Fibroblast of skin of left quadriceps (primary cell): ENCODE measurements at regions not wholly inside any gene's neighbourhood (a gene's known extent, or its start where the extent isn't known, plus 50 kb on each side); places are given as distances from the start of the nearest gene placed in this dataset.
"Not testable (repeated sequence)": the region's sequence is repeated elsewhere in the genome, so short reads cannot be mapped to it uniquely, and the experiment has no call there.

Source experiments
- DNase-seq, 2 experiments: peaks; one replicate each; pipeline ENCODE4 v3.0.0-alpha.2; 2013; ENCODE audit warnings: low read depth in 2 of 2

GRCh38 chr4:186775902-186776301 lies 52.2 kb upstream of the FAT1 start:
- DNase-seq, result no peak

- no peak for DNase-seq
Measured at GRCh38 chr4:186778134-186778533, 54.5 kb upstream of the FAT1 start.

DNA sequence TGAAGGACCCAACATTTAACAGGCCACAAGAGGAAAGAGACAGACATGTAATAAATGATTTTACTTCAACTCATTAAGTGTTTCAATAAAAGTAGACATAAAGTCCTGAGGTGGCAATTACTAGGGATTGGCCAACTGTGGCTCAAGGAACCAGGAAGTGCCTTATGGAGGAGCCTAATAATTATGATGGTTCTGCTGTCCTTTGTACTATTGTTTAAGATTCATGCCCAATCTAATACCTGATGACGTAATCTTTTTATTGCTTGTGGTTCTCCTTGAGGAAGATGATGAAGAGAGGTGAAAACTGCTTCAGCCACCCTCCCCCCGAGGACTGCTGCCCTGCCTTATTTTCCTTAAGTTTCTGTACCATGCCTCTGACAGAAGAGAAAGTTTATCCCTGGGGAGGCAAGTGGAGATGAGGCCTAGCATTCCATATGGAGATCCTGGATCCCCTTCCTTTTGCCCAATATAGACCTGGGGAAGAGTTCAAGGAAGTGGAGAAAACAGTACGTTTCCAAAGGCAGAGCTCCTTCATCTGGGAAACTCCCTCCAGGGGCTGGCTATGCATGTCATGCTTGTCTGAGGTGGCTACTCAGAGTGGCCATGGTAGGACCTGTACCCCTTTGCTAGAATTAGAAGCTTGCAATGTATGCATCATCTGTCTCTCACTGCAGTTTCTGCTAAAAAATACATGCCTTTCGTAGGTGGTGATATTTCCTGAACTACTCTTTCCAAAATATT lies 56.8 kb upstream of the FAT1 start:
- no peak for DNase-seq

DNA sequence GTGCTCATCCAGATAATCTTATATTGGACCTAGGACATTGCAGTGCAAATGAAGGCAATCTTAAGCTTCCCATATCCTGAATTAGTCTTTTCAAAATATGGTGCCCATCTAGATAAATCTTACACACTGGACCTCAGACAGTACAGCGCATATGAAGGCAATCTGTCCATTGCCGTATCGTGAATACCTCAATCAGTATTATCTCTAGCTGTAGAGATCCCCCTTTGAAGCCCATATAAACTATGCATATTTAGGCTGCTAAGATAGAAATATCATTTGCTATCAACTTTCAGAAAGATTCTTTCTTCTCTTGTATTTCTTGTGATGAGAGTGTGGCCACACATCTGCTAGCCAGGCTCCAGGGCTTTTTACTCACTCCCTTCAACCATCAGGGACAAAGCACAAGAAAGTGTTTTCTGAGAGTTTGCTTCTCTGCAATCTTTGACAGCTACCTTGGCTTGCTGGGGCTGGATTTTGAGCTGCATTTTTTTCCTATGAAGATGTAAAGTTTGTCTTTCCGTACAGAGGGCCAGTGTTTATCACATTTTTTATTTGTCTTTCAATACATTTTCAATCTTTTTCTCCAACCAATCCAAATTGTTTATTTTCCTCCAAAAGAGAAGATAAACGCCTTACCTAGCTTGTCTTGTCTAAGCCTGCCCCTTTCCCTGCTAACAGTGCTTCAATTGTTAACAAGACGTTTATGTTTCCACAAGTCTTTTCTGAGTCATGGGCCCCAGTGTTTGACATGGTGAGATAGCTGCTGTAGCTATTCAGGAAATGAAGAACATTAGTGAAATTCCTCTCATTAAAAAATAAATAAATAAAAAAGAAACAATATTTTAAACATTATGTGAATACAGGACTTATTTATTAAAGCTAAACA lies 57.6 kb upstream of the FAT1 start:
- peak; percentile 22 to 27 for DNase-seq

DNA sequence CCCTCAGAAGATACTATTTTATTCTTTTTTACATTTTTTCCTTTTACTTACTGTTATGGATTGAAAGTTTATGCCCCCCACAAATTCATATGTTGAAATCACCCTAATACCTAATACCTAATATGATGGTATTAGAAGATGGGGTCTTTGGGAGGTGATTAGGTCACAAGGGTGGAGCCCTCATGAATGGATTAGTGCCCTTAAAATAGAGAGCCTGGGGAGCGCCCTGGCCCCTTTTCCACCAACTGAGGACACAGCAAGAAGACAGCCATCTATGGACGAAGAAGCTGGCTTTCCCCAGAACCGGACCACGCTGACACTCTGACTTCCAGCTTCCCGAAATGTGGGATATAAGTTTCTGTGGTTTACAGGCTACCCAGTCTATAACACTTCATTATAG lies 58.6 kb upstream of the FAT1 start:
- DNase-seq, result no peak

DNA sequence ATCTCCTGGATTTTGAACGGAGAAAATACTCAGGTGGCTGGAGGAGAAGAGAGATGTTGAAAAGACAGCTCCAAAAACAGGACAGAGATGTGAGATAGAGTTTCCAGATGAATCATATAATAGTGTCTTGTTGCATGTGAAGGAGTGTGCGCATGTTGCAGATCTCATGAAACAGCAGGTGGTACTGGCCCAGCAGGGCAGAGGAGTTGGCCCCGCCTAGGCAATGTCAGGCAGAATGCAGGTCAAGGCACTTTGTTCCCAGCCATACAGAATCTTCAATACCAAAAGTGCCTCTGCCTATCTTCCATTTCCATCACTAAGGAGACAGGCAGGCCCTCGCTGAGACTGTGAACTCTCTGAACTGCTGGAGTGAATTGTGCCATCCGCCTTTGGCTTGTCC lies 63.9 kb upstream of the FAT1 start:
- no peak for DNase-seq

DNA sequence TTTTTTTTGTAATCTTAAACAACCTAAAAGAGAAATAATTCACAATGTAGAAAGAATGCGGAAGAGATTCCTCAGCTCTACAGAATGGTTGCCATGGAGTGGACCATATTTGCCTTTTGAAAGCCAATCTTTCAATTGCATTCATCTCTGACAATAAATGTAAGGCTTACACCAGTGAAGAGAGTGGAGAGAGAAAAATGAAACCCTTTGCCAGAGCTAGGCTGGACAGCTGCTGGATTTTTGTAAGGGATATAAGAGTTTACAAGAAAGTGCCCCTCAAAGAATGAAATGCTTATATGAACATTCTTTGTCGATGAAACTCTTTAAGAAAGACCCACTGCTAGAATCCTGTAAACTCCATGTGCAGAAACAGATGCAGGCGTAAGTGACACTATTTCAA lies 66.0 kb upstream of the FAT1 start:
- DNase-seq, result peak in 1 of 2 experiments; percentile 15

DNA sequence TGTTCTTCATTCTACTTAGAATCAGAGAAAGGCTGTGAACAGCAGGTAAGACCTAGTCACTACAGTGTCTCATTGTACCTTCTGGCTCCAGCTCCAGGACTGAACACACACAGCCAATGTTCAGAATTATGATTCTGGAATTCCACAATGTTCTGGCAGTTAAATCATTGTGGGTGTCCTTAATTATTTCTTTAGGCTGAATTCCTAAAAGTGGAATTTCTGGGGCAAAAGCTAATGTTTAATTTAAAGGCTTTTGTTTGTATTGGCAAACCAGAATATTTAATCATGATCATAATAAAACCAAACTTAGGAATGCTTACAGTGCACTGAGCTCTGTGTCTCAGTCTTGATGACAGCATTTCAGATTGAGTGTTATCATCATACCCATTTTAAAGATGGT lies 67.0 kb upstream of the FAT1 start:
- DNase-seq, result peak; percentile 33 to 38

GRCh38 chr4:186792728-186793366 lies 69.2 kb upstream of the FAT1 start:
- no peak for DNase-seq

DNA sequence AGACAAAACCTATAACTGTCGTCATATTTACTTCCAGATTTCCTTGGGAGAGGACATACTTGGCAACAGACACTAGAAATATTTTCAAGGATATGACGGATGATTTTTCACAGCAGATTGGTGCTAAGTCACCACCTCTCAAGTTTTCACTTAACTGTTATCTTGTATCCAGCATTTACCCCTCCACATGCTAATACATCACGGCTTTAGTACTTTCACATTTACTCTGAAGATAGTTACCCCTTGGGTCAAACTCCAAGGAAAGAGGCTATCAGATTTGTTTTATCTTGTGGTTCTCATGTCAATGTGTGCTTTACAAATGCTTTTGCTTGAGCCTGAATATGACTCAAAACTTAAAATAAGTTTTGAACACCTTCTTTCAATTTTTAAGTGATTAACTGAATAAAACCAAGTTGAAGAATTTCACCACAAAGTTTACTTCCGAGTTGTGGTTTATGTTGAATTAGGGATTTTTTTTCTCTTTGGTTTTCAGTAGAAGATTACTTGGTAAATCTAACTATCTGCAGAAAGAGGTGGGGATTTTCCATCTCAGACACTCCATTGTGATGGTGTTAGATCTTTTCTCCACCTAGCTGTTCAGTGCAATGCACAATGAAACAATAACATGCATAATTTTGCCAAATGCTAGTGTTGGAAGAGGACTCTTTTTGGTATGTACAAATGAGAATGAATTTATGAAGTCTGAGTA lies 75.4 kb upstream of the FAT1 start:
- DNase-seq, result no peak

DNA sequence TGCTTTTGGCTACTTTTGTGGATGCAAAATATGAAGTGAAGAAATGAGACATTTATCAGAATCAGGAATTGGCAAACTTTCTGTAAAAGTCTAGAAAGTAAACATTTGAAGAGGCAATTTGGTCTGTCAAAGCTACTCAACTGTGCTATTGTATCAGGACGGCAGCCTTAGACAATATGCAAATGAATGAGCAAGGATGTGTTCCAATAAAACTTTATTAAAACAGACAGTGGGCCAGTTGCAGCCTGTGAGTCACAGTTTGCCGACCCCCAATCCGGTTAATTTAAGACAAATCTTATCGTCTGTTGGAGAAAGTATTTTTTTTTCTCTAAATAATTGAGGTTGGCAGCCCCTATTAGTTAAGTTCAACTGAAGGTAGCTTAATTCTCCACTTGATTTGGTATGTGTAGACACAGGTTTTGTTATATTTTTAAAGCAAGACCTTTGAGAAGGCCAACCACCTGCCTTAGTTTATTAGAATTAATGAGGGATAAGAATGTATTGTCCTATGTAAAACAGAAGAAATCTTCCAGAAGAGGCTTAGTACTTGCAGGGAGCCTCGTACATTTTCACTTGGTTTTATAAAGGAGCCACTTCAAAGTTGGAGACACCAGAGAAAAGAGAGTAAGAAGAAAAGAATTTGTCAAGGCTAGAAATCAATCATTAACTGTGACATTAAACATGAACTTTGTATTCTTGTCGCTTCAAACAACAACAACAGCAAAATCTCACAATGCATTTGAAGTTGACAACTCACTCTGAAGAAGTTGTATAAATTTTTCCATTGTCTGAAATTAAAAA lies 81.6 kb upstream of the FAT1 start:
- no peak for DNase-seq

- DNase-seq, result not testable (repeated sequence)
Measured at GRCh38 chr4:186805917-186806316, 82.3 kb upstream of the FAT1 start.

DNA sequence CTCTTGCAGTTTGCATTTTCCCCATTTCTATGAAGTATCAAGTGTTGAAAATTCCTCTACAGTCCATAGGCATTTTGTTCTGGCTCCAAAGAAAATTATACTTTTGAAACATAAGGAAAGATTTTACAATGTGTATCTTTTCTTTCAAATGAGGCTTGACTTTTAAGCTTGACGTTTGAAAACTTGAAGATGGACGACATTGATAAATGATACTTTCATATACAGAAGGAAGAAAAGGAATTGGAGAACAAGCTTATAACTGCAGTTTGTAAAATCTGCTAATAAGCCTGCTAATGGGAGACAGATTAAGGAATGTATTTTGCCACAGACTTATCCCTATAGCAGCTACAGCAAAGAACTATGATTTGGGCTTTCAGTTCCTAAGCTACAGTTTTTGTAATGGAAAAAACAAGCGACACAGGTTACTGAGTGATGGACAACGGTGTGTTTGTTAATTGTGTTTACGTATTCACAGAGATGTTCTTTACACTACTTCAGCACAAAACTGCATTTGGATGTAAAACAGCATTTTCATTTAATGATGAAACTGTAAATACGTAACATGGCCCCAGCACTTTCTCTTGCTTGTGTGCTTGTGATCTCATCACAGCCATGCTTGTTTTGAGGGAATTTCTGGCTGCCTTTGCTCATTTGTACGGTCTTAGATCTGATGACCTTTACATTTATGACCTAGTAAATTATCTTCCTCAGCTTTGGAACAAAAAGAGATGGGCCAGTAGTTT lies 83.2 kb upstream of the FAT1 start:
- DNase-seq, result no peak

DNA sequence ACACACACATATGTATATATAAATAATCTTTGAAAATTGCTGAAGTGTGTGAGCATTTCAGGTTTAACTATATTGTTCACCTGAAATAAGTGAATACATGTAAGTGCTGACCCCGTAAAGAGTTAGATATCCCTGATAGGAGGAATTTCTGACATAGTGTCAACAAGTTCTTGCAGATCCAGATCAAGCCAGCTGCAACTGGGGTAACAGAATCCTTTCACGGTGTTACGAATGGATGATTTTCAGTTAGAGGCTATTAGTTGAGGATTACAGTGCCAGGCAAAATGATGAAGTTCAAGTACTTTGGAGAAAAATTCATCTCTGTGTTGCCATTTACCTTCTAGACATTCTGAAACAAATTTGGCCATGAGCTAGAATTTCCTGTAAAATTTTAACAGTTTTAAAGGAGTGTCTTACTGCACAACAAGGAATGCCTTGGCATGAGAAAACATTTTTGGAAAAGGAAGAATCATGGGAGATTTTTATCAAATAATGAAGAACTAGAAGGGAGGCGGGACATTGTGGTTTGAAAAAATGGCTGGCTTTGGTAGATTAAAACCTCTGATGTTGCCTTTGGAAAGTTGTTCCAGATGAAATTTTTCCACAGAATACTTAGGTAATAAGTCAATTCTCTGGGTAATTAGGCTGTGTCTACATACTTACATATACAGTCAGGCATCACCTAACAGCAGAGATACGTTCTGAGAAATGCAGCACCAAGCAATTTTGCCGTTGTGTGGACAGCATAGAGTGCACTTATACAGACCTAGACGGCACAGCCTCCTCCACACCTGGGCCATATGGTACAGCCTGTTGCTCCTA lies 84.4 kb upstream of the FAT1 start:
- DNase-seq, result peak; percentile 66 to 69

DNA sequence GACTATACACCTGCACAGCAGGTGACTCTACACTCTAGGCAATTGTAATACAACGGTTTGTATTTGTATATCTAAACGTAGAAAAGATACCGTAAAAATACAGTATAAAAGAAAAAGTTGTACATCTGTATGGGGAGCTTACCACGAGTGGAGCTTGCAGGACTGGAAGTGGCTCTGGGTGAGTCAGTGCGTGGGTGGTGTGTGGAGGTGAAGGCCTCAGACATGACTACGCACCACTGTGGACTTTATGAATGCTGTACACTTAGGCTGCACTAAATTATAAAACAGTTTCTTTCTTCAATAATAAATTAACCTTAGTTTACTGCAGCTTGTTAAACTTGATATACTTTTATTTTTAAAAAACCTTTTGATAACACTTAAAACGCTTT lies 85.0 kb upstream of the FAT1 start:
- DNase-seq, result peak in 1 of 2 experiments; percentile 33

DNA sequence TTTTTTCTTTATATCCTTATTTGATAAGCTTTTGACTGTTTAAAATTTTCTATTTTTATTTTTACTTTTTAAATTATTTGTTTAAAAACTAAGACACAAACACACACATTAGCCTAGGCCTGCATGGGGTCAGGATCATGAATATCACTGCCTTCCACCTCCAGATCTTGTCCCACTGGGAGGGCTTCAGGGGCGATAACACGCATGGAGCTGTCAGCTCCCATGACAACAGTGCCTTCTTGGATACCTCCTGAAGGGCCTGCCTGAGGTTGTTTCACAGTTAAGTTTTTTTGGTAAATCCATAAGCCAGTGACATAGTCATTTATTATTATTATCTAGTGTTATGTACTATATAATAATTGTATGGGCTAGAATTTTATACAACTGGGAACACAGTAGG lies 85.4 kb upstream of the FAT1 start:
- DNase-seq, result no peak

DNA sequence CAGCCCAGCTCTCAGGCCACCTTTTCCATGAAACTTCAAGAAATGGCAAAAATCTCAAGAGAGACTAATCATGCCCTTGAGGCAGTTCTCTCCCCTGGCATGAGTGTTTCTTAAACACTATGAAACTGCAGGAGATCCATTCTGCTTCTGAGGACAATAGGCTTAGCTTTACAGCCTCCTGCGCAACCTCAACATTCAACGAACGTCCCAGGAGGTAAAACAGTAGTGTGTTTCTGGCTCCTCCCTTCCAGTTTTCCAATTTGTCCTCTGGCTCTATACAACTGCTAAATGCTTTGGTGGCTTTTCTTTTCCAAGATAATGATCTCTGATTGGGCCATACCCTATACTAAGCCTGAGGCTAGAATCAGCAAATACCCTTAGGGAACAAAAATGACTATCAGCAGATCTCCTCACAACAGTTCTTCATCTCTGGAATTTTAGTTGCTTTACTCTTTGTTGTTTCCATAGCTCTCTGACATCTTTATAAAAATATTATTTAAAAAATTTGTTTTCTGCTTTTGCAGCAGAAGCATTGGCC lies 87.0 kb upstream of the FAT1 start:
- DNase-seq, result no peak

- DNase-seq, result no peak
Measured at GRCh38 chr4:186812592-186812991, 88.9 kb upstream of the FAT1 start.

- no peak for DNase-seq
Measured at GRCh38 chr4:186813377-186814068, 89.9 kb upstream of the FAT1 start.
